ENCODE measurements at regions not wholly inside any gene's neighbourhood (a gene's known extent, or its start where the extent isn't known, plus 50 kb on each side); places are given as distances from the start of the nearest gene placed in this dataset.
"Not testable (repeated sequence)": the region's sequence is repeated elsewhere in the genome, so short reads cannot be mapped to it uniquely, and the experiment has no call there.

DNA sequence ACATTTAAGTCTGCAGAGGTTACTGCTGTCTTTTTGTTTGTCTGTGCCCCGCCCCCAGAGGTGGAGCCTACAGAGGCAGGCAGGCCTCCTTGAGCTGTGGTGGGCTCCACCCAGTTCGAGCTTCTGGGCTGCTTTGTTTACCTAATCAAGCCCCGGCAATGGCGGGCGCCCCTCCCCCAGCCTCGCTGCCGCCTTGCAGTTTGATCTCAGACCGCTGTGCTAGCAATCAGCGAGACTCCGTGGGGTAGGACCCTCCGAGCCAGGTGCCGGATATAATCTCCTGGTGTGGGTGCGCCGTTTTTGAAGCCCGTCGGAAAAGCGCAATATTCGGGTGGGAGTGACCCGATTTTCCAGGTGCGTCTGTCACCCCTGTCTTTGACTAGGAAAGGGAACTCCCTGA is 102.4 kb upstream of the GMNC start:
- H3K36me3 Mint-ChIP-seq; CTCF ChIA-PET; H3K9me3 Mint-ChIP-seq; ATAC-seq; H3K27me3 Mint-ChIP-seq (ENCODE audit: low read depth): not testable (repeated sequence)
- POLR2A ChIA-PET, result interaction anchor here (0.6 kb wide), 1 partner anchor 435 kb away, joined by 4 read pairs; no protein-coding TSS in a partner anchor
- Mint-ChIP-seq H3K4me3 (peak overlapping the region; percentile 83), H3K4me1 (peaks cover 18% of the 10 kb centered on the region), H3K27ac (peak overlapping the region; percentile 94)
- TF ChIP-seq, protein P1, sequence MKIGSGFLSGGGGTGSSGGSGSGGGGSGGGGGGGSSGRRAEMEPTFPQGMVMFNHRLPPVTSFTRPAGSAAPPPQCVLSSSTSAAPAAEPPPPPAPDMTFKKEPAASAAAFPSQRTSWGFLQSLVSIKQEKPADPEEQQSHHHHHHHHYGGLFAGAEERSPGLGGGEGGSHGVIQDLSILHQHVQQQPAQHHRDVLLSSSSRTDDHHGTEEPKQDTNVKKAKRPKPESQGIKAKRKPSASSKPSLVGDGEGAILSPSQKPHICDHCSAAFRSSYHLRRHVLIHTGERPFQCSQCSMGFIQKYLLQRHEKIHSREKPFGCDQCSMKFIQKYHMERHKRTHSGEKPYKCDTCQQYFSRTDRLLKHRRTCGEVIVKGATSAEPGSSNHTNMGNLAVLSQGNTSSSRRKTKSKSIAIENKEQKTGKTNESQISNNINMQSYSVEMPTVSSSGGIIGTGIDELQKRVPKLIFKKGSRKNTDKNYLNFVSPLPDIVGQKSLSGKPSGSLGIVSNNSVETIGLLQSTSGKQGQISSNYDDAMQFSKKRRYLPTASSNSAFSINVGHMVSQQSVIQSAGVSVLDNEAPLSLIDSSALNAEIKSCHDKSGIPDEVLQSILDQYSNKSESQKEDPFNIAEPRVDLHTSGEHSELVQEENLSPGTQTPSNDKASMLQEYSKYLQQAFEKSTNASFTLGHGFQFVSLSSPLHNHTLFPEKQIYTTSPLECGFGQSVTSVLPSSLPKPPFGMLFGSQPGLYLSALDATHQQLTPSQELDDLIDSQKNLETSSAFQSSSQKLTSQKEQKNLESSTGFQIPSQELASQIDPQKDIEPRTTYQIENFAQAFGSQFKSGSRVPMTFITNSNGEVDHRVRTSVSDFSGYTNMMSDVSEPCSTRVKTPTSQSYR (CRISPR knock-in tag; IDR thresholded peaks at IDR 0.05), result peak; percentile 58; the same call in 1 of the 2 replicates
- peak; percentile 73 for TF ChIP-seq FOXK1 (CRISPR knock-in tag; IDR thresholded peaks at IDR 0.05)
- 0 out of 2 replicates have a peak, but pooled peaks have one; percentile 36 for TF ChIP-seq SP1 (CRISPR knock-in tag; conservative IDR thresholded peaks at IDR 0.05)
- DNase-seq (ENCODE audit: low spot score), result peak; percentile 82

DNA sequence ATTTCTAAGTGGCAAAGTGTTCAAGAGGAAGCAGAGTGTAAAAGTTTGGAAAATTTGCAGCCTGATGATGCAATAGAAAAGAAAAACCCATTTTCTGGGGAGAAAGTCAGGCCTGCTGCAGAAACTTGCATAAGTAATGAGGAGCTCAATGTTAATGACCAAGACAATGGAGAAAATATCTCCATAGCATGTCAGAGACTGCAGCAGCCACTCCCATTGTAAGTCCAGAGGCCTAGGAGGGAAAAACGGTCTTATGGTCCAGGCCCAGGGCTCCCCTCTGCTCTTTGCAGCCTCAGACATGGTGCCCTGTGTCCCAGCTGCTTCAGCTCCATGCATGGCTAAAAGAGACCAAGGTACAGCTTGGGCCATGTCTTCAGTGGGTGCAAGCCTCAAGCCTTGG is 96.6 kb upstream of the GMNC start:
- no peak for TF ChIP-seq ZBTB21 (CRISPR knock-in tag; IDR thresholded peaks at IDR 0.05; ENCODE audit: borderline replicate concordance)
- Mint-ChIP-seq H3K9me3 (peaks cover 26% of the 10 kb centered on the region), H3K27me3 (ENCODE audit: low read depth) (no peaks in the 10 kb centered on the region), H3K4me1 (peaks cover 8% of the 10 kb centered on the region), H3K36me3 (peaks cover 19% of the 10 kb centered on the region), H3K4me3 (no peak overlapping the region), H3K27ac (no peak overlapping the region)
- ATAC-seq (no peak), DNase-seq (ENCODE audit: low spot score) (no peak)
- CTCF ChIA-PET, result no interaction called here
- POLR2A ChIA-PET, result no interaction called here

DNA sequence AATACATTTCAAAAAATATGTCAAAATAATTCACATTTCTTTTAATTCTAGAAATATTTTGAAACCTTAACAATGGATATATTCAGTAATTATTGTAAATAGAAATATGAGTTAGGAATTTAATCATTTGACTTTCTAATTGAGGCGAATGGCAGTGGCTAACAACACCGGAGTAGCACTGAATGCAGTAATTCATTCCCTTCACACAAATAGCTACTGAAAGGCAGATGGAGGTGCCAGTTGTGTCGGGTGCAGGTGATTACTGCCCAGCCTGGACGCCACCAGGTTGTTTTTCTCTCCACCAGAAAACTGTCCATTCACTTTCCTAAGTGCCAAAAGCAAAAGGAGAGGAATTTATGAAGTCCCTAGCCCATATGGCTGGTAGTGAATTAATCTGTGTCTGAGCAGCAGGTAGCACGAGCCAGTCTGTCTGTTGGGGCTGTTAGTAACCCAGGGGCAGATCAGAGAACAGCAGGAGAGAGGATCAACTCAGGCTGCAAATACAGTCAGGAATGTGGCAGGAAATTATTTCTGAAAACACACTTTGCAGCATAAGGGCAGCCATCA is 79.3 kb upstream of the GMNC start:
- ChIA-PET CTCF (interaction anchor here (0.6 to 1.0 kb wide), 2 partner anchors 49 to 266 kb away, joined by 3 read pairs; no protein-coding TSS in a partner anchor), POLR2A (no interaction called here)
- no peak overlapping the region for H3K4me3 Mint-ChIP-seq
- H3K9me3 Mint-ChIP-seq, result no peaks in the 10 kb centered on the region
- H3K27ac Mint-ChIP-seq, result no peak overlapping the region
- DNase-seq (ENCODE audit: low spot score), result no peak
- peak; percentile 99 for ATAC-seq
- H3K4me1 Mint-ChIP-seq, result peaks cover 7% of the 10 kb centered on the region
- no peaks in the 10 kb centered on the region for H3K36me3 Mint-ChIP-seq
- no peaks in the 10 kb centered on the region for H3K27me3 Mint-ChIP-seq (ENCODE audit: low read depth)
- TF ChIP-seq, protein P2, sequence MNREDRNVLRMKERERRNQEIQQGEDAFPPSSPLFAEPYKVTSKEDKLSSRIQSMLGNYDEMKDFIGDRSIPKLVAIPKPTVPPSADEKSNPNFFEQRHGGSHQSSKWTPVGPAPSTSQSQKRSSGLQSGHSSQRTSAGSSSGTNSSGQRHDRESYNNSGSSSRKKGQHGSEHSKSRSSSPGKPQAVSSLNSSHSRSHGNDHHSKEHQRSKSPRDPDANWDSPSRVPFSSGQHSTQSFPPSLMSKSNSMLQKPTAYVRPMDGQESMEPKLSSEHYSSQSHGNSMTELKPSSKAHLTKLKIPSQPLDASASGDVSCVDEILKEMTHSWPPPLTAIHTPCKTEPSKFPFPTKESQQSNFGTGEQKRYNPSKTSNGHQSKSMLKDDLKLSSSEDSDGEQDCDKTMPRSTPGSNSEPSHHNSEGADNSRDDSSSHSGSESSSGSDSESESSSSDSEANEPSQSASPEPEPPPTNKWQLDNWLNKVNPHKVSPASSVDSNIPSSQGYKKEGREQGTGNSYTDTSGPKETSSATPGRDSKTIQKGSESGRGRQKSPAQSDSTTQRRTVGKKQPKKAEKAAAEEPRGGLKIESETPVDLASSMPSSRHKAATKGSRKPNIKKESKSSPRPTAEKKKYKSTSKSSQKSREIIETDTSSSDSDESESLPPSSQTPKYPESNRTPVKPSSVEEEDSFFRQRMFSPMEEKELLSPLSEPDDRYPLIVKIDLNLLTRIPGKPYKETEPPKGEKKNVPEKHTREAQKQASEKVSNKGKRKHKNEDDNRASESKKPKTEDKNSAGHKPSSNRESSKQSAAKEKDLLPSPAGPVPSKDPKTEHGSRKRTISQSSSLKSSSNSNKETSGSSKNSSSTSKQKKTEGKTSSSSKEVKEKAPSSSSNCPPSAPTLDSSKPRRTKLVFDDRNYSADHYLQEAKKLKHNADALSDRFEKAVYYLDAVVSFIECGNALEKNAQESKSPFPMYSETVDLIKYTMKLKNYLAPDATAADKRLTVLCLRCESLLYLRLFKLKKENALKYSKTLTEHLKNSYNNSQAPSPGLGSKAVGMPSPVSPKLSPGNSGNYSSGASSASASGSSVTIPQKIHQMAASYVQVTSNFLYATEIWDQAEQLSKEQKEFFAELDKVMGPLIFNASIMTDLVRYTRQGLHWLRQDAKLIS (CRISPR knock-in tag; IDR thresholded peaks at IDR 0.05; ENCODE audit: borderline replicate concordance), result no peak
- TF ChIP-seq SP1 (CRISPR knock-in tag; conservative IDR thresholded peaks at IDR 0.05), result no peak
- TF ChIP-seq, protein P3, sequence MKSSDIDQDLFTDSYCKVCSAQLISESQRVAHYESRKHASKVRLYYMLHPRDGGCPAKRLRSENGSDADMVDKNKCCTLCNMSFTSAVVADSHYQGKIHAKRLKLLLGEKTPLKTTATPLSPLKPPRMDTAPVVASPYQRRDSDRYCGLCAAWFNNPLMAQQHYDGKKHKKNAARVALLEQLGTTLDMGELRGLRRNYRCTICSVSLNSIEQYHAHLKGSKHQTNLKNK (CRISPR knock-in tag; IDR thresholded peaks at IDR 0.05), result no peak
- TF ChIP-seq ATF1 (CRISPR knock-in tag; IDR thresholded peaks at IDR 0.05), result no peak
- no peak for TF ChIP-seq JUN (CRISPR knock-in tag; IDR thresholded peaks at IDR 0.05)
- TF ChIP-seq JAZF1 (CRISPR knock-in tag; IDR thresholded peaks at IDR 0.05), result no peak
- TF ChIP-seq, protein P4, sequence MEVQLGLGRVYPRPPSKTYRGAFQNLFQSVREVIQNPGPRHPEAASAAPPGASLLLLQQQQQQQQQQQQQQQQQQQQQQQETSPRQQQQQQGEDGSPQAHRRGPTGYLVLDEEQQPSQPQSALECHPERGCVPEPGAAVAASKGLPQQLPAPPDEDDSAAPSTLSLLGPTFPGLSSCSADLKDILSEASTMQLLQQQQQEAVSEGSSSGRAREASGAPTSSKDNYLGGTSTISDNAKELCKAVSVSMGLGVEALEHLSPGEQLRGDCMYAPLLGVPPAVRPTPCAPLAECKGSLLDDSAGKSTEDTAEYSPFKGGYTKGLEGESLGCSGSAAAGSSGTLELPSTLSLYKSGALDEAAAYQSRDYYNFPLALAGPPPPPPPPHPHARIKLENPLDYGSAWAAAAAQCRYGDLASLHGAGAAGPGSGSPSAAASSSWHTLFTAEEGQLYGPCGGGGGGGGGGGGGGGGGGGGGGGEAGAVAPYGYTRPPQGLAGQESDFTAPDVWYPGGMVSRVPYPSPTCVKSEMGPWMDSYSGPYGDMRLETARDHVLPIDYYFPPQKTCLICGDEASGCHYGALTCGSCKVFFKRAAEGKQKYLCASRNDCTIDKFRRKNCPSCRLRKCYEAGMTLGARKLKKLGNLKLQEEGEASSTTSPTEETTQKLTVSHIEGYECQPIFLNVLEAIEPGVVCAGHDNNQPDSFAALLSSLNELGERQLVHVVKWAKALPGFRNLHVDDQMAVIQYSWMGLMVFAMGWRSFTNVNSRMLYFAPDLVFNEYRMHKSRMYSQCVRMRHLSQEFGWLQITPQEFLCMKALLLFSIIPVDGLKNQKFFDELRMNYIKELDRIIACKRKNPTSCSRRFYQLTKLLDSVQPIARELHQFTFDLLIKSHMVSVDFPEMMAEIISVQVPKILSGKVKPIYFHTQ (CRISPR knock-in tag; IDR thresholded peaks at IDR 0.05), result no peak
- TF ChIP-seq, protein P5, sequence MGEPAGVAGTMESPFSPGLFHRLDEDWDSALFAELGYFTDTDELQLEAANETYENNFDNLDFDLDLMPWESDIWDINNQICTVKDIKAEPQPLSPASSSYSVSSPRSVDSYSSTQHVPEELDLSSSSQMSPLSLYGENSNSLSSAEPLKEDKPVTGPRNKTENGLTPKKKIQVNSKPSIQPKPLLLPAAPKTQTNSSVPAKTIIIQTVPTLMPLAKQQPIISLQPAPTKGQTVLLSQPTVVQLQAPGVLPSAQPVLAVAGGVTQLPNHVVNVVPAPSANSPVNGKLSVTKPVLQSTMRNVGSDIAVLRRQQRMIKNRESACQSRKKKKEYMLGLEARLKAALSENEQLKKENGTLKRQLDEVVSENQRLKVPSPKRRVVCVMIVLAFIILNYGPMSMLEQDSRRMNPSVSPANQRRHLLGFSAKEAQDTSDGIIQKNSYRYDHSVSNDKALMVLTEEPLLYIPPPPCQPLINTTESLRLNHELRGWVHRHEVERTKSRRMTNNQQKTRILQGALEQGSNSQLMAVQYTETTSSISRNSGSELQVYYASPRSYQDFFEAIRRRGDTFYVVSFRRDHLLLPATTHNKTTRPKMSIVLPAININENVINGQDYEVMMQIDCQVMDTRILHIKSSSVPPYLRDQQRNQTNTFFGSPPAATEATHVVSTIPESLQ (CRISPR knock-in tag; IDR thresholded peaks at IDR 0.05), result no peak
- TF ChIP-seq IRF2 (CRISPR knock-in tag; IDR thresholded peaks at IDR 0.05; ENCODE audit: borderline replicate concordance, low read depth), result no peak
- TF ChIP-seq ZNF671 (CRISPR knock-in tag; IDR thresholded peaks at IDR 0.05), result no peak
- TF ChIP-seq FOXP1 (CRISPR knock-in tag; IDR thresholded peaks at IDR 0.05; ENCODE audit: borderline replicate concordance), result no peak
- TF ChIP-seq GTF2I (CRISPR knock-in tag; conservative IDR thresholded peaks at IDR 0.05), result no peak
- TF ChIP-seq, protein P6, sequence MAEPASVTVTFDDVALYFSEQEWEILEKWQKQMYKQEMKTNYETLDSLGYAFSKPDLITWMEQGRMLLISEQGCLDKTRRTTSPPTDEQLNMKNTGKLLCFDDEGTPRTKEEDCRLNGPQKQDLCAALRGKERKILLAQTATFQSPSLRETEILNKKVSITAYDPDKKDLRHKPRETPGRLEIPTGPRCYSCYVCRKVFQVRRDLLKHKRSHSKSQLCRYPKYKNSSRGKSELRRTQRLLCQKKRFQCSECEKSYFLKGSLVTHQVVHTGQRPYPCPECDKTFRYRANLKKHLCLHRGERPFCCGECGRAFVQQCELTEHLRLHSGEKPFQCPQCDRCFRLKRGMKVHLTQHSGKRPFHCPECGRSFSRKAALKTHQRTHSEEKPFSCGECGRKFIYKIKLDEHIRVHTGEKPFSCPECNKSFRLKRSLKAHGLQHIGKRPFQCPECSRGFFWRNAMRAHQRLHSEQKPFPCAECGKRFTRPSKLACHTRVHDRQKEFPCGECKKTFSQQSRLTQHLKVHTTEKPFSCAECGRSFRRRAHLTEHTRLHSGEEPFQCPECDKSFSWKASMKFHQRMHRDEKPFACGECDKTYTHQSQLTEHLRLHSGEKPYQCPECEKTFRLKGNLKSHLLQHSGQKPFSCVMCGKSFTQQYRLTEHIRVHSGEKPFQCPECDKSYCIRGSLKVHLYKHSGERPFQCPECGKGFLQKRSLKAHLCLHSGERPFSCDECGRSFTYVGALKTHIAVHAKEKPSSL (CRISPR knock-in tag; conservative IDR thresholded peaks at IDR 0.05), result no peak
